Loucy (cell line): ENCODE measurements at regions not wholly inside any gene's neighbourhood (a gene's known extent, or its start where the extent isn't known, plus 50 kb on each side); places are given as distances from the start of the nearest gene placed in this dataset.
A peak's percentile ranks its signal among the peaks of the same experiment; 100 is the strongest.

Source experiments
- H2AFZ ChIP-seq: fragments of 200-600 bp; sonication (generic); 2 replicates; pipeline ENCODE4 v1.6.0; 2016; ENCODE audit warnings: antibody characterized with exemption, mild to moderate bottlenecking, low read length, moderate library complexity
- H3F3A ChIP-seq: fragments of 200-600 bp; 2 replicates; pipeline ENCODE4 v1.6.0; 2016; ENCODE audit warnings: antibody characterized with exemption, low read depth, mild to moderate bottlenecking
- H3K27me3 ChIP-seq: fragments of 200-600 bp; sonication (generic); 2 replicates; pipeline ENCODE4 v1.6.1; 2014; ENCODE audit warnings: low read length, mild to moderate bottlenecking; ENCODE audit not compliant: insufficient read depth, poor library complexity, severe bottlenecking
- H3K36me3 ChIP-seq: fragments of 200-600 bp; sonication (generic); 2 replicates; pipeline ENCODE4 v1.6.1; 2016; ENCODE audit warnings: low read length; ENCODE audit not compliant: insufficient read depth
- H3K4me1 ChIP-seq: fragments of 200-600 bp; sonication (generic); 2 replicates; pipeline ENCODE4 v1.5.1; 2014; ENCODE audit warnings: low read length, mild to moderate bottlenecking; ENCODE audit not compliant: insufficient read depth, poor library complexity, severe bottlenecking
- H3K4me2 ChIP-seq: fragments of 200-600 bp; sonication (generic); 2 replicates; pipeline ENCODE4 v1.6.0; 2014; ENCODE audit warnings: antibody characterized with exemption, low read length, low read depth, mild to moderate bottlenecking; ENCODE audit not compliant: poor library complexity, severe bottlenecking
- H3K4me3 ChIP-seq: fragments of 200-600 bp; sonication (generic); 2 replicates; pipeline ENCODE4 v1.5.1; 2014; ENCODE audit warnings: low read length, mild to moderate bottlenecking, mixed read lengths; ENCODE audit not compliant: poor library complexity, severe bottlenecking
- H3K79me2 ChIP-seq: fragments of 200-600 bp; sonication (generic); 2 replicates; pipeline ENCODE4 v1.6.1; 2014; ENCODE audit warnings: low read length; ENCODE audit not compliant: insufficient read depth
- H3K9ac ChIP-seq: fragments of 200-600 bp; sonication (generic); 2 replicates; pipeline ENCODE4 v1.6.0; 2014; ENCODE audit warnings: mild to moderate bottlenecking, low read depth, low read length, moderate library complexity; ENCODE audit not compliant: poor library complexity, severe bottlenecking
- H3K9me2 ChIP-seq: fragments of 200-600 bp; sonication (generic); replicated peaks from 2 replicates; pipeline ENCODE4 v1.6.1; 2016; ENCODE audit warnings: low read depth, low read length, mixed read lengths
- H3K9me3 ChIP-seq: fragments of 200-600 bp; sonication (generic); 2 replicates; pipeline ENCODE4 v1.6.1; 2014; ENCODE audit warnings: mild to moderate bottlenecking, antibody characterized with exemption, low read length, low read depth; ENCODE audit not compliant: insufficient read depth
- H4K20me1 ChIP-seq: fragments of 200-600 bp; sonication (generic); 2 replicates; pipeline ENCODE4 v1.6.0; 2014; ENCODE audit warnings: antibody characterized with exemption, low read length, mild to moderate bottlenecking; ENCODE audit not compliant: insufficient read depth, poor library complexity, severe bottlenecking
- EZH2phosphoT487 ChIP-seq: fragments of 200-600 bp; IDR thresholded peaks from 2 replicates; pipeline ENCODE4 v1.6.1; 2018; ENCODE audit warnings: antibody characterized with exemption, mild to moderate bottlenecking, moderate library complexity, borderline replicate concordance
- TF ChIP-seq, protein P1 (sequence below): fragments of 200-600 bp; sonication (generic); conservative IDR thresholded peaks from 2 replicates; pipeline ENCODE4 v1.5.1; 2014; ENCODE audit warnings: mild to moderate bottlenecking, antibody characterized with exemption, low read length

GRCh38 chr6:8589941-8590729 lies 154.8 kb upstream of the SLC35B3 start:
- Histone ChIP-seq H3K4me2 (no peak overlapping the region), H3K4me3 (no peak overlapping the region), H3K9ac (no peak overlapping the region)

DNA sequence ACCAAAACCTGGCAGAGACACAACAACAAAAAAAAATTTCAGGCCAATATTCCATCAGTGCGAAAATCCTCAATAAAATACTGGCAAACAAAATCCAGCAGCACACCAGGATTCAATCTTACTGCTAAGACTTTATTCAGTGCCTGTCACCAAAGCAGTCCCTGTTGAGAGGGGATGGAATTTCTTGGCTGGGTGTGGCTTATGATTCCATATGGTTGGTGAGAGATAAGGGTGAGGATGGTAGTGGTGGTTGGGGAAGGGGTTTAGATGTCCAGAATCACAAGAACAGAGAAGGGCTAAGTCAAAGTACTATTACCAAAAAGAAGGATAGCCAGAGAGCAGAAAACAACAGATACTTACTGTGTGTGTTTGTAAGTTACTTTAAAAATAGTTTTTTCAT lies 152.8 kb upstream of the SLC35B3 start:
- H2AFZ ChIP-seq, result no peak overlapping the region
- no peak overlapping the region for H3K4me2 ChIP-seq
- no peaks in the 10 kb centered on the region for H4K20me1 ChIP-seq
- no peak for TF ChIP-seq EZH2phosphoT487
- TF ChIP-seq, protein P1, sequence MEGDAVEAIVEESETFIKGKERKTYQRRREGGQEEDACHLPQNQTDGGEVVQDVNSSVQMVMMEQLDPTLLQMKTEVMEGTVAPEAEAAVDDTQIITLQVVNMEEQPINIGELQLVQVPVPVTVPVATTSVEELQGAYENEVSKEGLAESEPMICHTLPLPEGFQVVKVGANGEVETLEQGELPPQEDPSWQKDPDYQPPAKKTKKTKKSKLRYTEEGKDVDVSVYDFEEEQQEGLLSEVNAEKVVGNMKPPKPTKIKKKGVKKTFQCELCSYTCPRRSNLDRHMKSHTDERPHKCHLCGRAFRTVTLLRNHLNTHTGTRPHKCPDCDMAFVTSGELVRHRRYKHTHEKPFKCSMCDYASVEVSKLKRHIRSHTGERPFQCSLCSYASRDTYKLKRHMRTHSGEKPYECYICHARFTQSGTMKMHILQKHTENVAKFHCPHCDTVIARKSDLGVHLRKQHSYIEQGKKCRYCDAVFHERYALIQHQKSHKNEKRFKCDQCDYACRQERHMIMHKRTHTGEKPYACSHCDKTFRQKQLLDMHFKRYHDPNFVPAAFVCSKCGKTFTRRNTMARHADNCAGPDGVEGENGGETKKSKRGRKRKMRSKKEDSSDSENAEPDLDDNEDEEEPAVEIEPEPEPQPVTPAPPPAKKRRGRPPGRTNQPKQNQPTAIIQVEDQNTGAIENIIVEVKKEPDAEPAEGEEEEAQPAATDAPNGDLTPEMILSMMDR, result no peak
- H3K9me3 ChIP-seq, result no peaks in the 10 kb centered on the region
- no peaks in the 10 kb centered on the region for H3K4me1 ChIP-seq
- no peaks in the 10 kb centered on the region for H3F3A ChIP-seq
- no peak overlapping the region for H3K4me3 ChIP-seq
- no peak overlapping the region for H3K9ac ChIP-seq
- H3K79me2 ChIP-seq, result no peaks in the 10 kb centered on the region
- H3K27me3 ChIP-seq, result no peaks in the 10 kb centered on the region
- no peaks in the 10 kb centered on the region for H3K36me3 ChIP-seq
- no peaks in the 10 kb centered on the region for H3K9me2 ChIP-seq

More at GRCh38 chr6:8589941-8590729, 154.8 kb upstream of the SLC35B3 start:
- Histone ChIP-seq H3F3A (no peaks in the 10 kb centered on the region), H3K4me1 (no peaks in the 10 kb centered on the region), H3K27me3 (no peaks in the 10 kb centered on the region), H3K79me2 (no peaks in the 10 kb centered on the region), H3K9me3 (no peaks in the 10 kb centered on the region), H2AFZ (no peak overlapping the region), H4K20me1 (no peaks in the 10 kb centered on the region), H3K9me2 (no peaks in the 10 kb centered on the region), H3K36me3 (no peaks in the 10 kb centered on the region)
- TF ChIP-seq, protein P1, result peak; percentile 36
- TF ChIP-seq EZH2phosphoT487, result no peak

- no peak overlapping the region for H2AFZ ChIP-seq
- no peaks in the 10 kb centered on the region for H3K9me3 ChIP-seq
- H3F3A ChIP-seq, result no peaks in the 10 kb centered on the region
- H3K4me3 ChIP-seq, result no peak overlapping the region
- no peaks in the 10 kb centered on the region for H3K36me3 ChIP-seq
- no peaks in the 10 kb centered on the region for H3K9me2 ChIP-seq
- H3K27me3 ChIP-seq, result no peaks in the 10 kb centered on the region
- TF ChIP-seq, protein P1, result no peak
- no peak for TF ChIP-seq EZH2phosphoT487
- no peak overlapping the region for H3K4me2 ChIP-seq
- H3K79me2 ChIP-seq, result no peaks in the 10 kb centered on the region
- H4K20me1 ChIP-seq, result no peaks in the 10 kb centered on the region
- H3K4me1 ChIP-seq, result no peaks in the 10 kb centered on the region
- H3K9ac ChIP-seq, result no peak overlapping the region
These were observed 147.9 kb upstream of the SLC35B3 start for GRCh38 chr6:8583291-8583690.
